HG03442 (cell line): ENCODE measurements at regions not wholly inside any gene's neighbourhood (a gene's known extent, or its start where the extent isn't known, plus 50 kb on each side); places are given as distances from the start of the nearest gene placed in this dataset.
"Not testable (repeated sequence)": the region's sequence is repeated elsewhere in the genome, so short reads cannot be mapped to it uniquely, and the experiment has no call there.

Experiments
- ATAC-seq: cut with Tn5 transposase; IDR thresholded peaks from one replicate; pipeline ENCODE4 v1.9.1; 2021; ENCODE audit warnings: mild to moderate bottlenecking, moderate library complexity; ENCODE audit not compliant: unreplicated experiment

DNA sequence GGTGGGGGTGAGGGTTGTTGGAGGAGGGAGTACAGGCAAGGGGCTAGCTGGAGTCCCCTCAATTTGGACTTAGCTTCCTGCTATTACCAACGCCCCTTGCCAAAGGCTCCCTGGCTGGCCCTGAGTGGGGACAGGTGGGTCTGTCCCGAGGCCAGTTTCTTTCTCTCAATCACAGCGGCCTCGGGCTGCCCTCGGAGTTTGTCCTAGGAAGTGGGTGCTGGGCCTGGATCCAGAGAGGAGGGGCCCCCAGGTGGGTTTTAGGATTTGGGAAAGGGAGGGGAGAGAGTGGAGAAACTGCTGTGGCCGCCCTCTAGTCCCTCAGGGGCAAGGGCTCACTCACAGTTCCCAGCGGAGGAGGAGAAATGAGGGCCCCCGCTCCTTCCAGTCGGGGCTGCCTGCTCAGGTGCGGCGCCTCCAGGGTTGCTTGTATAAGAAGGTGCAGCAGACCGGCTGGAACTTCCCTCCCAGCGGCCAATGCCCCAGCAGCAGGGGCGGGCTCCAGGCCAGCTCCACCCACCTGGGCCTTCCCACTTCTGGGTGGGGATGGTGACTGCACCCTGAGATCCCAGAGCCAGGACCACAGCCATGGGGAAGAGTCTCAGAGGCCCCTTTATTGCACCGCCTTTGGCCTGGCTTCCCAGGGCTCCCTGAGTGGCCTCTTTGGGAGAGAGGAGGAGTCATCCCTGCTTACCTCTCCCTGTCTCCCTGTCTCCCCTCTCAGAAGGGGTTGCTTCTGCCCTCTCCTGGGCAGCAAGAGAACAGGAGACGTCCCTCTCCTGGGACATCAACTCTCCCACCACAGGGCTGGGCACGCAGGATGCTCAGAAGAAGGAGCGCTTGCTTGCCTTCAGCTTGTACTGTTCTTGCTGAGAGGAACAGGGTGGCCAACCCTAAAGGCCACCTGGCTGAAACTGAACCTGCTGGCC, 112.0 kb upstream of the SMURF2 start:
- ATAC-seq = no peak

DNA sequence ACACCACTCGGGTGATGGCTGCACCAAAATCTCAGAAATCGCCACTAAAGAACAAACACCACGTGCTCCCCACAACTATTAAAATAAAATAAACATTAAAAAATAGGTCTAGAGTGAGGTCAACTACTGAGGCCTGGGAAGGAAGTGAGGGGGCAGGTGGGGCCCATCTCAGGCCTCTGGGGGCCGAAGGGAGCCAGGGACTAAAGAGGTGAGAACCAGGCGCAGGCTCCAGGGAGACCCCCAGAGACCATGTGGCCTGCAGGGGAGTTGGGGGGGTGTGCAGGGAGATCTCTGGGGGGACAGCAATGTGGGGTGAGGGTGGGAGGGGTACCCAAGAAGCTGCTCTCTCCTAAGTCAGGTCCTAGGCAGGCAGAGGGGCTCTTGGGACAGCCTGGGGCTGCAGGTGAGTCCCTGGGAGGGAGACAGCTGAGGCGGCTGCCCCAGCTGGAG, 111.3 kb upstream of the SMURF2 start:
- ATAC-seq = no peak

DNA sequence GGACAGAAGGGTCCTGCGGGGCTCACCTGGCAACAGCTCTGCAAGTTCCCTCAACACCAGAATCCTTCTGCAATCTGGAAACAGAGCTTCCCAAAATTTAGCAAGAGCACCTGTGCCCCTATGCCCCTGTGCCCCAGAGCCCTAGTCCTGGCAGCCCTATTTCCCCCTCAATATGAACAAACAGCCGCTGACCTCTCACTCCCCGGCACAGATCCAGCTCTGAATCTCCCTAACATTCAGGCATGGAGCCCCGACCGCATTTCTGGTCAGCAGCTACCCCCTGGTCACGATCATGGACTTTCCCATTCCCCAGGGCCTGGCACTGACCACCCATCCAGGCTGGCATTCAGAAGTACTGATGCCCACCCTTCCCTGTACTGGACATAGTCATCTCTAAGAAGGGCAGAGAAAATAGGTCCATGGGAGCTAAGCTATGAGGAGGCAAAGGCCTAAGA, 110.8 kb upstream of the SMURF2 start:
- no peak for ATAC-seq

DNA sequence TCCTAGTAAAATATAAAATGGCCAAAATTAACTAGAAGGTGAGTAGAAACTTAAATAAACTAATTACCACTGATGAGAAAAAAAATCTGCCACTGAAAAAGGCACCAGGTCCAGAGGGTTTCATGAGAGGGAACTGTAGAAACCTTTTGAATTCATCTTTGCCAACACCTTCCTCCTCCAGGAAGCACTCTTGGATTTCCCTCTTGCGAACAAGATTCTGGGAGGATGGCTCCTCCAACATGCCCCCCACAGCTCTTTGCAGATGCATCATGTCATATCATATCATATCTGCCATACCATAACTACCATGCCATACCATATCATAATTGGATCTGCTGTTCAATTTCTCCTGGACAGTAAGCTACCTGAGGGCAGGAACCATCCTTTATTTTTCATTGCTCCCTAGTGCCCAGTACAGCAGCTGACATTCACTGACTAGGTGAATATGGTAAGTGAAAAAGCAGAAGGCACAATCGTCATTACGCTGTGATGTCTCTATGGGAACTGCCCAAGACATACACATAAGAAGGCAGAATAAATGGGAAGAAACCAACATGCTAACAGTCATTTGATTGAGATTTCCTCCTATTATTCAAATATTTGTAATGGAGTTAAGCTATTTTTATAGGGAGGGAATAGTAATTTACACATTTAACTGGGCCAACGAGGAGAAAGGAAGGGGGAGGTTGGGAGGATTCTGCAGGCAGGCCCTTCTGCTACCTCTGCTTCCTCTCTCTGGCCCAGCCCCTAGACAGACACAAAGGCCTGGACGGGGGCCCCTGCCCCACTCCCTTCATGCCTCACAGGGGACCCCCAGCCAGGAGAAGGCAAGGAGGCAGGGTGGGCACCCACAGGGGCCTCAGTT, 110.1 kb upstream of the SMURF2 start:
- no peak for ATAC-seq

DNA sequence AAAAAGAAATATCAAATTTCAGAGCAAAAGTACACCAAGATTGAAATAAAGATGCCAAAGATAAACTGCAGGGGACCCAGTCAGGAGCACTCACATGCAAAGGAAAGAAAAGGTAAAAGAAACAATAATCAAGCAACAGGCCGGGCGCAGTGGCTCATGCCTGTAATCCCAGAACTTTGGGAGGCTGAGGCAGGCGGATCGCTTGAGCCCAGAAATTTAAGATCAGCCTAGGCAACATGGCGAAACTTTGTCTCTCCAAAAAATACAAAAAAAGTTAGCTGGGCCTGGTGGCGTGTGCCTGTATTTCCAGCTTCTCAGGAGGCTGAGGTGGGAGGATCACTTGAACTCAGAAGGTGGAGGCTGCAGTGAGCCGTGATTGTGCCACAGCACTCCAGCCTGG, 107.6 kb upstream of the SMURF2 start:
- ATAC-seq = no peak

DNA sequence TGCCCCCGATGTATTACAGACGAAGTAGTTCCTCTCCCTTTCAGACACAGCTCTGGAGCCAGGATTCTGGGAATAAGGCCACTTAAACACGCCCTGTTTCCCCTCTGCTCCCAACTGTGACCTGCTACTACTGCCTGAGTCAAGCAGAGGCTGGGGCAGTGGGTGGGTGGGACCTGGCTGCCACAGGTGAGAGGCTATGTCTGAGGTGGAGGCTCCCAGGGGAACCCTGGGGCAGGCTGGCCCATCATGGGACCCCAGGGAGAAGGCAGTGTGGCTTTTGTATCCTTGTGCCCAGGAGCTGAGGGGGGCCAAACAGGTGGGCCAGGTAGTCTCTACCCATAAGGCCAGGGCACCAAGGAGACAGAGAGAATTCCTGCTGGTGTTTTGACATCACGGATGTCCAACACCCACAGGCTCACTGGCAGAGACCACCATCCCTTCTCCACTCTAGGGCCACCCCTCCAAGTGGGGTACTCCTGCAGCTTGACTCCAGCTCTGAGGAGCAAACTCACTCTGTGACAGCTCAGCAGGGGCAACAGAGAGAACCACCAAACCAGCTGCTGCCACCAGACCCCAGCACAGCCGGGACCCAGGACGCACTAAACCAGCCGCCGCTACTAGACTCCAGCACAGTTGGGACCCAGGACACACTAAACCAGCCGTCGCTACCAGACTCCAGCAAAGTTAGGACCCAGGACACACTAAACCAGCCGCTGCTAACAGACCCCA, 105.3 kb upstream of the SMURF2 start:
- ATAC-seq = no peak

DNA sequence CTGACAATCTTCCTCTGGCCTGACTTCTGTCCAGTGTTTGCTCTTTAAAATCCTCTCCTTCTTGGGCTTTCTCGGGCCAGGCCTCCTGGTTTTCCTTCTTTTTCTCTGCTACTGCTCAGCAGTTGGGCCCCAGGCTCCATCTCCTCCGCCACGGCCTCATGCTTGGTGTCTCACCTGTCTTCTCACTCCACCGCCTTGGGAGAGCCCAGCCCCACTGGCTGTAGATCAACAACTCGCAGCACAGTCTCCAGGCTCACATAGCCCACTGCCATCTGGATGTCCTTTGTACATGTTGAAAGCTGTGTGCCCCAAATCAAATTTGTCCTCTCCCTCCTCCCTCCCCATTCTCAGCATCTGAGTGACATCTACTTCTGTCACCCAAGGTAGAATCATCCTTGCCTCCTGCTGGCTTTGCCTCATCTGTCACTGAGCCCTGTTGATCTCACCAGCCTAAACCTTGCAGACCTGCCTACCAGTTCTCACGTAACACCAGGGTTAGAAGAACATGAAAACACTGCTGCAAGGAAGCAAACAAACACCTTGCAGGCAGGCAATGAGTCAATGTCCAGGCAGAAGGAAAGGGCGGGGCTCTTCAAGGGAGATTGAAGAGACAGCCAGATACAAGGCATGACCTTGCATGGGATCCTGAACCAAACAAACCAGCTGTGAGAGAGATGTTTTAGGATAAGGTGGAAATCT, 103.2 kb upstream of the SMURF2 start:
- no peak for ATAC-seq

DNA sequence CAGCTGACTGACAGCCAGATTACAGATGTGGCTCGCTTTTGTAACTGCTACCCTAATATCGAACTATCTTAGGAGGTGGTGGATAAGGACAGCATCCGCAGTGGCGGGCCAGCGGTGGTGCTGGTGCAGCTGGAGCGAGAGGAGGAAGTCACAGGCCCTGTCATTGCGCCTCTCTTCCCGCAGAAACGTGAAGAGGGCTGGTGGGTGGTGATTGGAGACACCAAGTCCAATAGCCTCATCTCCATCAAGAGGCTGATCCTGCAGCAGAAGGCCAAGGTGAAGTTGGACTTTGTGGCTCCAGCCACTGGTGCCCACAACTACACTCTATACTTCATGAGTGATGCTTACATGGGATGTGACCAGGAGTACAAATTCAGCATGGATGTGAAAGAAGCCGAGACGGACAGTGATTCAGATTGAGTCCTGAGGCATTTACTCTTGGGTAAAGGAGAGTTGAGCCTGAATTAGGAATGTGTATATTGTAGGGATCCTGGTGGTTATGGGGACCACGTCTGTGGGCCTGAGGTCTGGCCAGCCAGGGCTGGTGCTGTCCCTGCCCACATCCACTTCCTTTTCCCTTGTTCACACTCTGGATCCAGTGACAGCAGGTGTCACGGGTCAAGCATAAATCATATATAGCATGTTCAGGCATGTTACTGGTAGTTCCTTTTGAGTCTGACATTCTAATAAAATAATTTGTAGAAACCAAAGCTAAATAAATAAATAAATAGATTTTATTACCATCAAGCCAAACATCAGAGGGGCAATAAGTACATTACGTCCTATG, 89.0 kb upstream of the SMURF2 start:
- ATAC-seq = no peak

DNA sequence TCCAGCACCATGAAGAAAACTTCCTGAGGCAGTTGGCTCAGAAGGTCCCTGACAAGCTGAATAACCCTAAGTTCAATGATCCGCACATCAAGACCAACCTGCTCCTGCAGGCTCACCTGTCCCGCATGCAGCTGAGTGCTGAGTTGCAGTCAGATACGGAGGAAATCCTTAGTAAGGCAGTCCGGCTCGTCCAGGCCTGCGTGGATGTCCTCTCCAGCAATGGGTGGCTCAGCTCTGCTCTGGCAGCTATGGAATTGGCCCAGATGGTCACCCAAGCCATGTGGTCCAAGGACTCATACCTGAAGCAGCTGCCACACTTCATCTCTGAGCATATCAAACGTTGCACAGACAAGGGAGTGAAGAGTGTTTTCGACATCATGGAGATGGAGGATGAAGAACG, 88.4 kb upstream of the SMURF2 start:
- no peak for ATAC-seq

DNA sequence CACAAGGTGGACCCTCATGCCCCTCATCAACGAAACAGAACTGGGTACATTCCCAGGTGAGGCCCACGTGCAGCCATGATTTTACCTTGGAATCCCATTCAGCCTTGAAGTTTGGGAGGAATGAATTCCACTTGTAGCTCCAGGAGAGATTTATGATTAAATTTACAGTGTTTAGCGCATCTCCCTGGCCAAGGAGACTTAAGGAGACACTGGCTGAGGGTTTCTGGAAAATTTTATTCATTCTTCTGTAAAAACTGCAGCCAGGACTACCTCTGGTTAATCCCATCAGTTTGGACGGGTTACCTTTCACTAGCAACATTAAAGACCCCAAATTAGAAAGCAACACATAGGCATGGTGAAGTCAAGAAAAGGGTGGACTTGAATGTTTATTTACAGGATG, 87.2 kb upstream of the SMURF2 start:
- no peak for ATAC-seq

DNA sequence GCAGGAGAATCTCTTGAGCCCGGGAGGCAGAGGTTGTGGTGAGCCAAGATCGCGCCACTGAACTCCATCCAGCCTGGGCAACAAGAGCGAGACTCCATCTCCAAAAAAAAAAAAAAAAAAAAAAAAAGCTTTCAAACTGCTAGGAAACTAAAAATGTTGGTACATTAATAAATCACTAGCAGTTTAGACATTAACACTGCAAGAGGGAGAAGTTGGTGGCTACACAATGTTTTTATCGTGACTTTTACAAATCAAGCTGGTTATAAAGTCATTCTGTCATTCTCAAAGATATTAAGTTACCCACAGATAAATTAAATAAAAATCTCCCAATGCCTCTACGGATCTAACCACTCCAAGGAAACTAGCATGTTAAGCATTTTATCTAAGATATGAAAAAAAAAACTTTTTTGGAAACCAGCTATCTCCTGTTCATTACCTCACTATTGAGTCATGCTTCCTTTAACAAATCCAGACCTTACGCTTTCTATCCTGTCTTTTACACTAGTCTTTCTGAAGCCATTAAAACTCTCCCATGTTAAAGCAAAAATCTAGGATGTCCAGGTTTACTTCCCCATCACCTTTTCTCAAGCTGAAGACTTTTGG, 85.9 kb upstream of the SMURF2 start:
- no peak for ATAC-seq

DNA sequence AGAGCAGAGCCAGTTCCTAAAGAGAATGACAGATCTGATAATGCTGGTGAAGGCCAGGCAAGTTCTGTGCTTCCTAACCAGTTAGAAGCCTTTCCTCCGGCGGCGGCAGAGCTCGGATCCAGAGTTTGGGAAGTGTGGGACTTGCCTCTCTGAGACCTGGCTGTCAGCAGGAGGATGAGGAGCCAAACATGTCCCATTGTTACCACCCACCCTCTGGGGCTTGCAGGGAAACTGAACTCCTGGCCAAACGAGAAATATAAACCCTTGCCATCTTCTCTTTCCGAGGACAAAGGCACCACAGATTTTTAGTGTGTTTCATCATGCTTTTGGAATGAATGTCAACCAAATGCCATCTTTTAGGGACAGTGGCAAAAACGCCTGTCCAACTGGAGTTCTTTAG, 80.2 kb upstream of the SMURF2 start:
- no peak for ATAC-seq

DNA sequence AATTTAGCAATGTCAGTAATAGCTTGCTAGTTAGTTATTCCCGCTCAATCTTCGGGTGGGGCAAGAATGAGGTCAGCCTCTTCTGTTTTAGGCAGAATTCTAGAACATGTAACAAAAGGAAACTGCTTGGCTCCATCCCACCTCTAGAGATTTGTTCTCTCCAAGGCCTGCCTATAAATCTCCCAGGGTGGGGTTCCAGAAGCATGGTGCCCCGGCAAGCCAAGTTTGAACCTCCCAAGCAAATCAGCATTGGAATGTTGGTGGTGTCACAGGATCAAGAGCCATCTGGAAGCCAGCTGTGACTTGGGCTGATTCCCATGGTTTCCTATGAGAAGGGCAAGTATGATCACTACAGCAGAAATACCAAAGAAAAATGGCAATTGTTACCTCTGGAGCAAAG, 79.8 kb upstream of the SMURF2 start:
- not testable (repeated sequence) for ATAC-seq

DNA sequence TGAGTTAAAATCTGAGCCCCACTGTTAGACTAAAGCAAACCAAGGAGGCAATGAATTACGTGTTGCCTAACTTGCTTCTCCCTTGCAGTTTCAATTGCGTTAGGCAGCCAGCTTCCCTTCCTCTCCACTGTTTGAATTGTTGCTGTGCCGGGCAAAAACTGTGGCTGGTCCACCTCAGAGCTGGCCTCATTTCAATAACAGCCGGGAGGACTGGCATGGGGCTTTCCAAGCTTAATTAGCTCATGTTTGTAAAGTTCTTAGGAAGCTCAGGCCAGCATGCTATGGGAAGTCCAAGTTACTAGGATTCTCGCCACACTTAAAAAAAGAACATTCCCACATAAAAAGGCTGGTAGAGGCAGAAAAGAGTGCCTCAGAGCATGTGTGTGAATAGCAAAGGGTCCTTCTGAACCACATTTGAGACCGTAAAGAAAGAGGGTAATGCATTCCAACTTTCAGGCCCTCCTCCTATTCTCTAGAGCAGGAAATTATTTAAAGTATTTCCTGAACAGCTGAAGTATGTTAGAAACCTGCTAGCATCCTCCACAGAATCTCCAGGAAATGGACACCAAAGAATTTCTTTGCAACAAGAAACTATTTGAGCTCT, 79.0 kb upstream of the SMURF2 start:
- ATAC-seq = no peak

DNA sequence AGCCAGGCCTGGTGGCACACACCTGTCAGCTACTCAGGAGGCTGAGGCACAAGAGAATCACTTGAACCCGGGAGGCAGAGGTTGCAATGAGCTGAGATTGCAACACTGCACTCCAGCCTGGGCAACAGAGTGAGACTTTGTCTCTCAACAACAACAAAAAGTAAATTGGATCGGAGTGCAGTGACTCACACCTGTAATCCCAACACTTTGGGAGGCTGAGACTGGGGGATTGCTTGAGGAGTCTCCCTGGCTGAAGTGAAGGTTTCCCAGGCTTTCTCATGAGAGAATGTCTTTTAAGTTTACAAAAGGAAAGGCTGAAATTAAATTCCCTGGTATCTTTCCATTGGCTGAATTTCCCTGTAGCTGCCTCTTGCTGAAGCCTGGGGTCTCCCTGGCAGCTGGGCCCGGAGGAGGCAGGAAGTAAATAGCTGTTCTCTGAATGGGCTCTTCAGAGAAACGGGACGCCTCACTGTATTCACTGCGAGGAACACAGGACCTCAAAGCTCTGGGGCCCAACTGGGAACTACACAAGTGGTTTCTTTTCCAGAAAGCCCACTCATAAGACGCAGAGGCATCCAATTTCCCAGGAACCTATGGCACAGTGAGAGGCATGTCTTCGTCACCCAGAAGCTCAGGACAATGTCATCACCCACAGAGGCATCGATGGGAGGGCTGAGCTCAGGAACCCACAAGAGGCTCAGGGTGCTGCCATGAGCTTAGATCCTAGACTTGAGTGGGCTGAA, 77.4 kb upstream of the SMURF2 start:
- ATAC-seq = no peak

DNA sequence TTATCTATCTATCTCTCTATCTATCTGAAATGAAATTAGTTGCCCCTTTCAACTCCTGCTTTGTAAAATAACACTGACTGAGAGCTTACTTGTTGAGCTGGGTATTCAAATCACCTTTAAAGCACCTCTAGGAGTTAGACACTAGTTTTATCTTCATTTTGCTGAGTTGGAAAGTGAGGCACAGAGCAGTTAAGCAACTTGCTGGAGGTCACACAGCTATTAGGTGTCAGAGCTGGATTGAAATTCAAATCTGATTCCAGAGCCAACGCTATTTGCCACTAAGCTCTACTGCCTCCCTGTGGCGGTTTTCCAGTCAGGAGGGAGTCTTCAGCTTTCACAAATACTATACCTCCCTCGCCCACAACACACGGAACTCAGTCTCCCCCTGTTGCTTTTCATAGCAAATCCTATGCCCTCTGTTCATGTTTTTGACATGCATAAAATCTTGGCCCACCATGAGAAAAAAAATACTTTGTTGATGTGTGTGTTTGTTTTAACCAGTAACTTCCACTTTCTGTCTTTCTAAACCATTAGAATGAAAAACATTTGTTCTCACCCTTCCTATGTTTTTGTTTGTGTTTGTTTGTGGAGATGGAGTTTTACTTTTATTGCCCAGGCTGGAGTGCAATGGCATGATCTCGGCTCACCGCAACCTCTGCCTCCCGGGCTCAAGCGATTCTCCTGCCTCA, 74.8 kb upstream of the SMURF2 start:
- no peak for ATAC-seq

DNA sequence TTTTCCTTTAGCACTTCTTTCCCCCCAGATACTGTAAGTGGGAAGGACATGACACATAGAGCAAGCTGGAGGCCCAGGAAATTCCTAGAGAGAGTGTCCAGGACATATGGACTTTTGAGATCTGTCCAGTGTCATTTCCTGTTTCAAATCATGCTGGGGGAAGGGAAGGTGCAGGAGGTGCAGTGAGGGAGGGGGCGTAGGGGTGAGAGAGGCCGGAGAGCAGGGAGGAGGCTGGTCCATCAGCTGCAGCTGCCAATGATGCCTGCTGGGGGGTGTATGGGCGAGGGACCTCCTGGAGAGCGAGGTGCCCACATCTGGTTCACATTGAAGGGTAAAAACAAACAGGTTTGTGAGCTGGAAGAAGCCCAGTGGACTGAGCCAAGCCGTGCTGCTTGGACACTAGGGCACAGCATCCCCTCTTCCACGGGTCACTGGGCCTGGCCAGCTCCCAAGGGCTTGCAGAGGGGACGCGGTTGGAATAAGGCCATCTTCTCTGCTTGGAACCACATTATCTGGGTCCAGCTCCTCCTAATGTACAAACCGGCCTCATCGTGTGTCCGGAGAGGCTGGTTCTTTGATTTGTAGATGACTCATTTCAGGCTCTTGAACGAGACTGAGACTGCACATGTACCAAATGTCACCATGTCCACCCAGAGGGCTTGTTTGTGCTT, 70.4 kb upstream of the SMURF2 start:
- ATAC-seq = no peak
